VCaP (cell line): ENCODE measurements at regions not wholly inside any gene's neighbourhood (a gene's known extent, or its start where the extent isn't known, plus 50 kb on each side); places are given as distances from the start of the nearest gene placed in this dataset.
"Not testable (repeated sequence)": the region's sequence is repeated elsewhere in the genome, so short reads cannot be mapped to it uniquely, and the experiment has no call there.

Source experiments
- H3K27ac ChIP-seq: fragments of 450-650 bp; 2 replicates; pipeline ENCODE4 v1.5.1; 2017
- TF ChIP-seq, protein P1 (sequence below): fragments of 450-650 bp; conservative IDR thresholded peaks from 2 replicates; pipeline ENCODE4 v1.5.1; 2017; ENCODE audit warnings: mild to moderate bottlenecking, moderate library complexity

DNA sequence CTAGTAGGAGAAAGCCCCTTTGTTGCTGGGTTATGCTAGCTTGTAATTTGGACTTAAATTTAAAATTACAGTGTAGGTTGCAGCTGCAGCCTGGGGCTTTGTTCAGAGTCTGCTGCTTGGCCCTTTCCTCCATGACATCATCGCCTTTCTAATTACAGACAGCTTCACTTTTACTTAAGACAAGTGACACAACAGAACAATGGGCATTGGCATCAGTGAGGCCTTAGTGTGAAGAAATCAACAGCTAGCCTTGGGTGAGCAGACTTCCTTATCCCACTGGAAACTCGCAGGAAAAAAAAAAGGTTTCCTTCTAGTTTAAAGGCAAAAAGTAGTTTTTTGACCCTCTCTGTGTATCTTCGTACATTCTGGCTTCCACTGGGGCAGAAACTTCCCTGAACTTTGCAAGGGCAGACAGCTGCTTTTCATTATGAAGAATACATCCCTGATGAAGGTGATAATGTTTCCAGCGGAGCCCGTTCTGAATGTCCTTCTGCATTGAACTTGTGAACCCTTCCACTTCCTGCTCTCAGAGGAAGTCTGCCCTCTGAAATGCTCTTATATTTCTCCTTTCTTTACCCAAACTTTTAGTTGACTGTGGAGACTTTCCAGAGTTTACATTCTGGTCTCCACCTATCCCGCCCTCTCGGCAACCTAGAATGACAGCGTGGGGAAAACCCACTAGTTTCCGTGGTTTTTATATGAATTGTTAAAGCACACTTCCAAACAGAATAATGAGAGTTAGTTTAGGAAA is 123.2 kb upstream of the FAM9C start:
- no peak overlapping the region for H3K27ac ChIP-seq
- TF ChIP-seq, protein P1, sequence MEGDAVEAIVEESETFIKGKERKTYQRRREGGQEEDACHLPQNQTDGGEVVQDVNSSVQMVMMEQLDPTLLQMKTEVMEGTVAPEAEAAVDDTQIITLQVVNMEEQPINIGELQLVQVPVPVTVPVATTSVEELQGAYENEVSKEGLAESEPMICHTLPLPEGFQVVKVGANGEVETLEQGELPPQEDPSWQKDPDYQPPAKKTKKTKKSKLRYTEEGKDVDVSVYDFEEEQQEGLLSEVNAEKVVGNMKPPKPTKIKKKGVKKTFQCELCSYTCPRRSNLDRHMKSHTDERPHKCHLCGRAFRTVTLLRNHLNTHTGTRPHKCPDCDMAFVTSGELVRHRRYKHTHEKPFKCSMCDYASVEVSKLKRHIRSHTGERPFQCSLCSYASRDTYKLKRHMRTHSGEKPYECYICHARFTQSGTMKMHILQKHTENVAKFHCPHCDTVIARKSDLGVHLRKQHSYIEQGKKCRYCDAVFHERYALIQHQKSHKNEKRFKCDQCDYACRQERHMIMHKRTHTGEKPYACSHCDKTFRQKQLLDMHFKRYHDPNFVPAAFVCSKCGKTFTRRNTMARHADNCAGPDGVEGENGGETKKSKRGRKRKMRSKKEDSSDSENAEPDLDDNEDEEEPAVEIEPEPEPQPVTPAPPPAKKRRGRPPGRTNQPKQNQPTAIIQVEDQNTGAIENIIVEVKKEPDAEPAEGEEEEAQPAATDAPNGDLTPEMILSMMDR, result no peak

DNA sequence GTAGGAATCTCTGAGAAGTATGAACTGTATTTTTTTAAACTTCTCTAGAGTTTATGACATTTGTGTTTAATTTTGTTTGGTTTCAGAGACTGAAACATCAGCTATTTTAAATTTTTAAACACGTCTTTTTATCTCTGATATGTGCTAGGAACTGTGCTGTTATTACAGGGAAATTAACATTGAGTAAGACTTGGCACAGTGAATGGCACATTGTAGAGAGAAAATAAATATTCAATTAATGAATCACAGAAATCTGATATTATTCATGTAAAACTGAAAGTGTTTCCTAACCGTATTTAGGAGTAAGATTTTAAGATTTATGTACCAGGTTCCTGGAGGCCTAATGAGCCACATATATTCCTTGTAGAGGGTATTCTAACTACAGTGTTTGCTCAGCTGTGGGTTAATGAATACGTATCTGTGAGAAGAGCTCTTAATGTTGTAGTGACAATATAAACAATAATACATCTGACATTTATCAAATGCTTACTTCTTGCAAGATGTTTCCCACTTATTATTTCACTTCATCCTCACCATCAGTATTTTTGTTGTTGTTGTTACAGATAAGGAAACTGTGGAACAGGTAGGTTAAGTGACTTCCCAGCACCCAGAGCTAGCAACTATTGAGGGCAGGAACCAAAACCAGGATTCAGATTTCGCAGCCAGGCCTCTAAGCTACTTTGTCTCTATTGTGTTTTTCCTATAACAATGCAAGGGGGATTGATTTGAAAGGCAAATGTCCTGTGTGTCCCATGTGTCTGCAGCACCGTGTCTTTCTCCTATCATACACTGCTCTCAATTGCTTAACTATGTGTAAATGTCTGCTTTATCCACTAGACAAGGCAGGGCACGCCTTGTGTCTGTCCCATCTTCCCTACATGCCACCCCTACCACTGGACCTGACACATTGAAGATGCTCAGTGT is 121.1 kb upstream of the FAM9C start:
- no peak overlapping the region for H3K27ac ChIP-seq
- TF ChIP-seq, protein P1, result no peak

DNA sequence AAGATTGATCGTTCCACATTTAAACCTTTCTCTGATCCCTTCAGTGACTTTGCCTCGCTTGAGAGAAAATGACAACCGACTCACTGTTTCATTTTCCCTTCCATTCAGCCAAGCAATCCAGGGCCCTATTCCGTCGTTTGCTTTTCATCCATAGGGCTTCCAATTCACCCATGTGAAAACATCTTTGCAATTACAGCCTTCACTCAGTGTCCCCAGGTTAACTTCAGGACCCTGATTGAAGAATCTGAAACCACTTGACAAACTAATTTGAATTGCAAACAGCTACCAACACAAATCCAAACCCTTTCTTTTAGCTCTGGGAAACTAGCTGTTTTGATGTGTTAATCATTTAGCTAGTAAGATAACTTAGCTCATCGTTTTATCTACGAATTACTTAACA is 120.2 kb upstream of the FAM9C start:
- H3K27ac ChIP-seq, result no peak overlapping the region
- TF ChIP-seq, protein P1, result no peak

DNA sequence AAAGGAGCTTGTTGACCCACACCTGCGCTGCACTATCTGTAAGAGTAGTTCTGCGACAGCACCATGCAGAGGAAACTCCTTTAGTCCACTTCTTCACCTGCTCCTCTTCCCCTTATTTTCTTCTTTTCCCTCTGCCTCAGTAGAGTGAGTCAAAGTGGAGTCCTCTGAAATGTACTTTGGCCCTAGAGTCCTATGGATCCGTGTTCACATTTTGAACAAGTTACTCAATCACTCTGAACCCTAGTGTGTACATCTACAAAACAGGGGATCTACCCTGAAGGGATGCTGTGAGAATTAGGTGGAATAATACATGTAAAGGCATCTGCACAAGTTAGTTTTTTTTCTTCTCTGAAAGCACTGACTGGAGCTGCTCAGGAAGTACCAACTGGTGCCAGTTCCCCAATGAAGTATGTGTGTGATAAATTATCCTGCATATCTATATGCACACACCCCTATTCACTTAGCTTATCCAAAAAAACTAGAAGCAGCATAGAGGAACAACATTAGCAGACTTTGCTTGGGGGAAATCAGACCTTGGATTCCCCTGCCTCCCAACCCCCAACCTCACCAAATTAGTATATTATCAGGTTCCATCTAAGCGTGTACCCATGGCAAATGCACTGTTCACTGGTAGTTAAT is 118.5 kb upstream of the FAM9C start:
- H3K27ac ChIP-seq, result no peak overlapping the region
- TF ChIP-seq, protein P1, result no peak

DNA sequence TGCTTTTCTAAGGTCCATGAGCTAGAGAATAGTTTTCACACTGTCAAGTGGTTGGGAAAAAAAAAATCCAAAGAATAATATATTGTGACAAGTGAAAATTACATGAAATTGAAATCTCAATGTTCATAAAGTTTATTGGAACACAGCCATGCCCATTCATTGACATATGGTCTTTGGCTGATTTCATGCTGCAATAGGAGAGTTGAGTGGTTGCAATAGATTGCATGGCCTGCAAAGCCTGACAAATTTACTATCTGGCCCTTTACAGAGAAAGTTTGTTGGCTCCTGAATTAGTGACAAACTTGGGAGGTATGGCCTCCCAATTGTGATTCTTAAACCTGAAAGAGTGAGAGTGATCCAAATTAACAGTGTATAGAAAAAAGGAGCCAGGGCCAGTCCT is 115.5 kb upstream of the FAM9C start:
- no peak overlapping the region for H3K27ac ChIP-seq
- TF ChIP-seq, protein P1, result no peak

DNA sequence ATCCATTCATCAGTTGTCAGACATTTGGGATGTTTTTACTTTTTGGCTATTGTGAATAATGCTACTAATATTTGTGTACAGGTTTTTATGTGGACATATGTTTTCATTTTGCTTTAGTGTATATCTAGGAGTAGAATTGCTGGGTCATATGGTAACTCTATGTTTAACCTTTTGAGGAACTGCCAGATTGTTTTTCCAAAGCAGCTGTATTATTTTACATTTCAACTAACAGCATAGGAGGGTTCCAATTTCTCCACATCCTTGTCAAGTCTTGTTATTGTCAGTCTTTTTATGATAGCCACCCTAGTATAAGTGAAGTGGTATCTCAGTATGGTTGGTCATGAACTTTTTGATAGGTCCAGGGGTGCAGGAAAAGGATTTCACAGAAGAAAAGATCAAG is 114.5 kb upstream of the FAM9C start:
- H3K27ac ChIP-seq, result no peak overlapping the region

DNA sequence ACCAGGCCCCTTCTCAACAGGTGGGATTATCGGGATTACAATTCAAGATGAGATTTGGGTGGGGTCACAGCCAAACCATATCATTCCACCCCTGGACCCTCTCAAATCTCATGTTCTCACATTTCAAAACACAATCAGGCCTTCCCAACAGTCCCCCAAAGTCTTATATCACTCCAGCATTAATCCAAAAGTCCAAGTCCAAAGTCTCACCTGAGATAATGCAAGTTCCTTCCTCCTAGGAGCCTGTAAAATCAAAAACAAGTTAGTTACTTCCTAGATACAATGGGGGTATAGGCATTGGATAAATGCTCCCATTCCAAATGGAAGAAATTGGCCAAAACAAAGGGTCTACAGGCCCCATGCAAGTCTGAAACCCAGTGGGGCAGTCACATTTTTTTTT is 111.1 kb upstream of the FAM9C start:
- not testable (repeated sequence) for H3K27ac ChIP-seq

More for the DNA sequence above, 114.5 kb upstream of the FAM9C start:
- TF ChIP-seq, protein P1, result no peak
